Stimulated activated naive B cell treated with anti-CD40 and anti-IgM and Interleukin-4, amounts not matched to agents 10 μg/mL and 1 μg/mL and 100 μg/mL, for 72 hours (primary cell): ENCODE measurements at regions not wholly inside any gene's neighbourhood (a gene's known extent, or its start where the extent isn't known, plus 50 kb on each side); places are given as distances from the start of the nearest gene placed in this dataset.
"Not testable (repeated sequence)": the region's sequence is repeated elsewhere in the genome, so short reads cannot be mapped to it uniquely, and the experiment has no call there.

ENCODE experiments used
- ATAC-seq, 2 donors: fragments of 150-1000 bp; cut with Tn5 transposase; replicated peaks; 2 replicates each; pipeline ENCODE4 v1.10.0; 2021; ENCODE audit warnings: moderate library complexity in 1 of 2
- DNase-seq: peaks from one replicate; pipeline ENCODE4 v3.0.0; 2021
- H3K27ac Mint-ChIP-seq: one replicate; pipeline ENCODE4 v1.8.0; 2022; ENCODE audit warnings: mild to moderate bottlenecking, mixed read lengths
- H3K27me3 Mint-ChIP-seq, 2 donors: one replicate each; pipeline ENCODE4 v1.8.0; 2022; ENCODE audit warnings: mixed read lengths in 2 of 2
- H3K36me3 Mint-ChIP-seq, 2 donors: one replicate each; pipeline ENCODE4 v1.8.0; 2022; ENCODE audit warnings: mixed read lengths in 2 of 2, mild to moderate bottlenecking in 1 of 2
- H3K4me1 Mint-ChIP-seq, 2 donors: one replicate each; pipeline ENCODE4 v1.8.0; 2022; ENCODE audit warnings: mixed read lengths in 2 of 2, mild to moderate bottlenecking in 1 of 2
- H3K4me3 Mint-ChIP-seq, 2 donors: one replicate each; pipeline ENCODE4 v1.8.0; 2022; ENCODE audit warnings: mild to moderate bottlenecking in 2 of 2, mixed read lengths in 2 of 2, moderate library complexity in 1 of 2
- H3K9me3 Mint-ChIP-seq, 2 donors: one replicate each; pipeline ENCODE4 v1.8.0; 2022; ENCODE audit warnings: mixed read lengths in 2 of 2, mild to moderate bottlenecking in 1 of 2

- ATAC-seq (no peak), DNase-seq (no peak)
- no peaks in the 10 kb centered on the region for H3K9me3 Mint-ChIP-seq
- H3K4me1 Mint-ChIP-seq: peaks cover 3 to 11% of the 10 kb centered on the region in 2 donors
- no peak overlapping the region for H3K4me3 Mint-ChIP-seq
- no peak overlapping the region for H3K27ac Mint-ChIP-seq
- H3K27me3 Mint-ChIP-seq: peaks cover 9 to 19% of the 10 kb centered on the region in 2 donors
- no peaks in the 10 kb centered on the region for H3K36me3 Mint-ChIP-seq
Measured at GRCh38 chr6:125380474-125380873, 78.7 kb upstream of the HDDC2 start.

DNA sequence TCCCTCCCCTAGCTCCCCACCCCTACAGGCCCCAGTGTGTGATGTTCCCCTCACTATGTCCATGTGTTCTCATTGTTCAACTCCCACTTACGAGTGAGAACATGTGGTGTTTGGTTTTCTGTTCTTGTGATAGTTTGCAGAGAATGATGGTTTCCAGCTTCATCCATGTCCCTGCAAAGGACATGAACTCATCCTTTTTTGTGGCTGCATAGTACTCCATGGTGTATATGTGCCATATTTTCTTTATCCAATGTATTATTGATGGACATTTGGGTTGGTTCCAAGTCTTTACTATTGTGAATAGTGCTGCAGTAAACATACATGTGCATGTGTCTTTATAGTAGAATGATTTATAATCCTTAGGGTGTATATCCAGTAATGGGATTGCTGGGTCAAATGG lies 84.6 kb upstream of the HDDC2 start:
- not testable (repeated sequence) for H3K9me3 Mint-ChIP-seq, DNase-seq, H3K4me1 Mint-ChIP-seq, H3K4me3 Mint-ChIP-seq, ATAC-seq, H3K36me3 Mint-ChIP-seq, H3K27ac Mint-ChIP-seq
- peaks cover 9 to 16% of the 10 kb centered on the region in 2 donors for H3K27me3 Mint-ChIP-seq

- Mint-ChIP-seq H3K36me3 (no peaks in the 10 kb centered on the region), H3K4me1 (peaks cover 18 to 20% of the 10 kb centered on the region in 2 donors), H3K9me3 (peaks cover 2 to 4% of the 10 kb centered on the region in 2 donors), H3K4me3 (peak overlapping the region in 1 of 2 donors; percentile 12), H3K27me3 (peaks cover 15 to 17% of the 10 kb centered on the region in 2 donors), H3K27ac (peak overlapping the region; percentile 6)
- DNase-seq: peak; percentile 28
- ATAC-seq: peak; percentile 86 to 89
Measured at GRCh38 chr6:125392682-125393081, 90.9 kb upstream of the HDDC2 start.

DNA sequence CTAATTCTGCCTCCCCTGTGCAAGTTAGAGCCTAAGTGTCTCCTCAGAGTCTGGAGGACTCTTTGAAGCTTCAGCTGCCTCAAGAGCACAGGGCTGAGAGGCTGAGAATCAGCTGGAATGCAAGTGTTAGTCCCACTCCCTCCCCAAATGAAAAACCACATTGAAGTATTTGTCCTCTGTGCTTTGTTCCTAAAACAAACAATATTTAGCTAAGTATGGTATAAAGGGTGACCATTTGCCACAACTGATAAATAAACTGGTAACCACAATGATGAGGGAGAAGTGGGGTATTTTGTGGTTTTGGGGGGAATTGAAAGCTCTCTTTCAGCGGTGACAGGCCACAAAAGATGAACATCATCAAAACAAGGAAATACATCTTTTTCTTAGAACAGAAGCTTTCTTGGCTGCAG lies 91.7 kb upstream of the HDDC2 start:
- peak overlapping the region; percentile 0 to 36 for H3K4me3 Mint-ChIP-seq
- H3K27me3 Mint-ChIP-seq: peaks cover 21% of the 10 kb centered on the region in 2 donors
- peak; percentile 71 for ATAC-seq
- peaks cover 2 to 4% of the 10 kb centered on the region in 2 donors for H3K9me3 Mint-ChIP-seq
- no peaks in the 10 kb centered on the region for H3K36me3 Mint-ChIP-seq
- peak; percentile 3 for DNase-seq
- peaks cover 18 to 20% of the 10 kb centered on the region in 2 donors for H3K4me1 Mint-ChIP-seq
- peak overlapping the region; percentile 71 for H3K27ac Mint-ChIP-seq

- DNase-seq: no peak
- no peak overlapping the region for H3K4me3 Mint-ChIP-seq
Measured at GRCh38 chr6:125406741-125407140, 105.0 kb upstream of the HDDC2 start.

GRCh38 chr6:125414507-125414906 lies 112.7 kb upstream of the HDDC2 start:
- DNase-seq (no peak), ATAC-seq (no peak)
- H3K27me3 Mint-ChIP-seq: peaks cover 2% of the 10 kb centered on the region in 2 donors
- H3K36me3 Mint-ChIP-seq: peaks cover 0 to 2% of the 10 kb centered on the region in 2 donors
- no peak overlapping the region for H3K27ac Mint-ChIP-seq
- no peak overlapping the region for H3K4me3 Mint-ChIP-seq
- H3K9me3 Mint-ChIP-seq: peaks cover 2 to 7% of the 10 kb centered on the region in 2 donors
- H3K4me1 Mint-ChIP-seq: no peaks in the 10 kb centered on the region

More at GRCh38 chr6:125406741-125407140, 105.0 kb upstream of the HDDC2 start:
- H3K27me3 Mint-ChIP-seq: peaks cover 5 to 8% of the 10 kb centered on the region in 2 donors
- H3K36me3 Mint-ChIP-seq: peaks cover 0 to 2% of the 10 kb centered on the region in 2 donors
- ATAC-seq: no peak
- H3K27ac Mint-ChIP-seq: no peak overlapping the region
- no peaks in the 10 kb centered on the region for H3K4me1 Mint-ChIP-seq
- peaks cover 4 to 7% of the 10 kb centered on the region in 2 donors for H3K9me3 Mint-ChIP-seq

- Mint-ChIP-seq H3K4me3 (no peak overlapping the region), H3K36me3 (no peaks in the 10 kb centered on the region), H3K27me3 (no peaks in the 10 kb centered on the region), H3K9me3 (peaks cover 0 to 6% of the 10 kb centered on the region in 2 donors), H3K4me1 (peaks cover 0 to 6% of the 10 kb centered on the region in 2 donors), H3K27ac (no peak overlapping the region)
- DNase-seq (no peak), ATAC-seq (no peak)
Measured at GRCh38 chr6:125415913-125416312, 114.1 kb upstream of the HDDC2 start.

DNA sequence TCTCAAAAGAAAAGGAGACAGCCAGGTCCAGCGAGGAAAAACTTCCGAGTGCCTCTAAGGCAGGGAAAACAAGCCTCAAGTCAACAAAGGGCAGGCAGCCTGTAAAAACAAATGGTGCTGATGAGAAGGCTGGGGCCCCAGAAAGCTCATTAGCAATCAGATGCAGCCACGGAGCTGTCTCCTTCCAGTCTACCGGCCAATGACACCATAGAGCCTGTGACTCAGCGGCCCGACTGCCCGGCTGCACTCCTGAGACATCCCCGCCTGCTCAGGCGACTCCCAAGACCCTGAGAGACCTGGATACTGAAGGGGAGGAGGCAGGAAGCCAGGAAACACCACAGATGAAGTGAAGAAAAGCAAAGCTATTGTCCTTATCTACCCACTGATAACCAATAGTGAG lies 120.1 kb upstream of the HDDC2 start:
- Mint-ChIP-seq H3K27me3 (no peaks in the 10 kb centered on the region), H3K27ac (no peak overlapping the region), H3K4me3 (no peak overlapping the region), H3K4me1 (peaks cover 0 to 6% of the 10 kb centered on the region in 2 donors), H3K9me3 (no peaks in the 10 kb centered on the region), H3K36me3 (no peaks in the 10 kb centered on the region)
- DNase-seq (no peak), ATAC-seq (no peak)

- no peak for DNase-seq
- Mint-ChIP-seq H3K27me3 (no peaks in the 10 kb centered on the region), H3K4me1 (peaks cover 0 to 6% of the 10 kb centered on the region in 2 donors), H3K9me3 (no peaks in the 10 kb centered on the region), H3K27ac (no peak overlapping the region), H3K36me3 (no peaks in the 10 kb centered on the region), H3K4me3 (no peak overlapping the region)
- ATAC-seq: no peak
Measured at GRCh38 chr6:125423047-125423446, 121.3 kb upstream of the HDDC2 start.

DNA sequence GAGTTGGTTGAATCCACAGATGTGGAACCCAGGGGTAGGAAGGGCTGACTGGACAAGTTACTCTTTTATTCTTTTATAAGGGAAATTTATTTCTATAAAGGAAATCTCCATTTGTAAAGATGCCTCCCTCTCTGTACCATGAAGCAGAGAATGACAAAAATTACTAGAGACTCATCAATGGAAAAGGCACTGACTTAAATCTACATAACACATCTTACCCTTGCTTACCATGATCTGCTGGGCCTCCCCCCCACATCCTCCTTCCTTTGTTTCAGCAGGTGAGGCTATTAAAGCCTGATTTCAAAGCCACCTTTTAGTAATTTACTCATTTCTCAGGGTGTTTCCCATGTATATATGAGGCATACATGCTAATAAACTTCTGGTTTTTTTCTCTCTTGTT lies 130.2 kb upstream of the HDDC2 start:
- peaks cover 4 to 11% of the 10 kb centered on the region in 2 donors for H3K4me1 Mint-ChIP-seq
- H3K9me3 Mint-ChIP-seq: peaks cover 0 to 3% of the 10 kb centered on the region in 2 donors
- H3K36me3 Mint-ChIP-seq: no peaks in the 10 kb centered on the region
- no peaks in the 10 kb centered on the region for H3K27me3 Mint-ChIP-seq
- no peak for DNase-seq
- no peak overlapping the region for H3K27ac Mint-ChIP-seq
- no peak for ATAC-seq
- H3K4me3 Mint-ChIP-seq: no peak overlapping the region

- H3K27ac Mint-ChIP-seq: no peak overlapping the region
- H3K9me3 Mint-ChIP-seq: peaks cover 0 to 3% of the 10 kb centered on the region in 2 donors
- H3K36me3 Mint-ChIP-seq: peaks cover 0 to under 1% of the 10 kb centered on the region in 2 donors
- peaks cover under 1 to 6% of the 10 kb centered on the region in 2 donors for H3K27me3 Mint-ChIP-seq
- no peak overlapping the region for H3K4me3 Mint-ChIP-seq
- ATAC-seq (peak; percentile 64 to 71), DNase-seq (no peak)
- peaks cover 4 to 11% of the 10 kb centered on the region in 2 donors for H3K4me1 Mint-ChIP-seq
Measured at GRCh38 chr6:125432963-125433362, 131.2 kb upstream of the HDDC2 start.

DNA sequence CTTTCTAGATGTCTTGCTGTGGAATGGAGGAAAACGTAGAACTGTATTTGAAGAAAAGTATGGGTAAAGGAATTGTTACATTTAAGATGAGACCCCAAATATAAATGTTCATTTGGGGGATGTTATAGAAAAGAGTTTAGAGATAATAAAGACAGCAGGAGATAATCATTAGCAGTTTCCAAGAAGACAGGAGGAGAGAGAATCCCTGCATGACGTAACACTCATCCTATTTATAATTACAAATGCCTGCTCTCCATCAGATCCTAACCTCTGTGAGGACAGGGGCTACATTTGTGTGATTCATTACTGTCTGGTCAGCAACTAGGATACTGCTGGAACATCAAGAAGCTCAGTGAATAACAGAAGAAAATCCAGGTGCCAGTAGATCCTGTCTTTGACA lies 133.0 kb upstream of the HDDC2 start:
- H3K9me3 Mint-ChIP-seq: no peaks in the 10 kb centered on the region
- peaks cover 0 to 2% of the 10 kb centered on the region in 2 donors for H3K36me3 Mint-ChIP-seq
- H3K27me3 Mint-ChIP-seq: peaks cover 6 to 12% of the 10 kb centered on the region in 2 donors
- no peak overlapping the region for H3K4me3 Mint-ChIP-seq
- no peak for DNase-seq
- no peak overlapping the region for H3K27ac Mint-ChIP-seq
- no peak for ATAC-seq
- peaks cover 4 to 11% of the 10 kb centered on the region in 2 donors for H3K4me1 Mint-ChIP-seq

DNA sequence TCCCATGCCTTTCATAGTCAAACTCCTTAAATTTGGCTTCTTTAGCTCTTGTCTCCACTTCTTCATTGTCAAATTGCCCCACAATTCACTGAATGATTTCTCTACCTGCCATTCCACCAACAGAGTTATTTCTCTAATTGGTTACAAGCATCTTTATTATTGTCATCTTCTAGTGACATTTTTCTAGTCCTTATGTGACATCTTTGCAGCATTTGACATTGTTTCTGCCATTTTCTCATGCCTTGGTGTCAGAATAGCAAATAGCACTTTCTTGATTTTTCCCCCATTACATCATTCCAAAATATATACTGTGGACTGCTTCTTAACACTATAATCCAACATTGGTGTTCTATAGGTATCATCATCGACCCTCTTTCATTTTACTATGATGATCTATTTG lies 137.7 kb upstream of the HDDC2 start:
- Mint-ChIP-seq H3K4me1 (no peaks in the 10 kb centered on the region), H3K27ac (no peak overlapping the region), H3K9me3 (no peaks in the 10 kb centered on the region), H3K4me3 (no peak overlapping the region), H3K36me3 (peaks cover 0 to 2% of the 10 kb centered on the region in 2 donors), H3K27me3 (peaks cover 10 to 12% of the 10 kb centered on the region in 2 donors)
- no peak for DNase-seq
- no peak for ATAC-seq

GRCh38 chr6:125444006-125444923 lies 142.5 kb upstream of the HDDC2 start:
- peaks cover 0 to 1% of the 10 kb centered on the region in 2 donors for H3K9me3 Mint-ChIP-seq
- H3K4me1 Mint-ChIP-seq: no peaks in the 10 kb centered on the region
- H3K27me3 Mint-ChIP-seq: peaks cover 0 to 4% of the 10 kb centered on the region in 2 donors
- H3K27ac Mint-ChIP-seq: no peak overlapping the region
- no peak overlapping the region for H3K4me3 Mint-ChIP-seq
- ATAC-seq (no peak), DNase-seq (no peak)
- no peaks in the 10 kb centered on the region for H3K36me3 Mint-ChIP-seq

DNA sequence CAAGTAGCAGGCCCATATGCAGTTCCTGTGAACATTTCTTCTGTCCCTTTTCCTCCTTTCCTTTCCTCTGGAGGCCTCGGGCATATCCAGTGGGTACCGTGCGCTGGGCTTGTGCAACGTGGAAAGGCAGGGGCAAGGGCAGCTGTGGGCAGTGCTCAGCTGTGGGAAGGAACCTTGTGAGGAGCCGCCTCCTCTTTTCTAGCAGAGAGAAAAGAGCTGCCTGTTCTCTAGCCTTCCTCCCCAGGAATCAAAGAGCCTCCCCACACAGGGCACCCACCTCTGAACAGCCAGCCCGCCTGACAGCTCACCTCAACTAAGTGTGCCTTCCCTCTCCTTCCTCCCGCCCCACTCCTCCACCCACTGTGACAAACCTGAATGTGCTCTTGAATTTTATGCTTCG lies 143.3 kb upstream of the HDDC2 start:
- Mint-ChIP-seq H3K4me1 (no peaks in the 10 kb centered on the region), H3K27me3 (peaks cover 0 to 4% of the 10 kb centered on the region in 2 donors), H3K36me3 (no peaks in the 10 kb centered on the region), H3K9me3 (peaks cover 0 to 1% of the 10 kb centered on the region in 2 donors), H3K4me3 (no peak overlapping the region), H3K27ac (no peak overlapping the region)
- no peak for DNase-seq
- ATAC-seq: no peak
